ENCODE measurements at regions not wholly inside any gene's neighbourhood (a gene's known extent, or its start where the extent isn't known, plus 50 kb on each side); places are given as distances from the start of the nearest gene placed in this dataset.

DNA sequence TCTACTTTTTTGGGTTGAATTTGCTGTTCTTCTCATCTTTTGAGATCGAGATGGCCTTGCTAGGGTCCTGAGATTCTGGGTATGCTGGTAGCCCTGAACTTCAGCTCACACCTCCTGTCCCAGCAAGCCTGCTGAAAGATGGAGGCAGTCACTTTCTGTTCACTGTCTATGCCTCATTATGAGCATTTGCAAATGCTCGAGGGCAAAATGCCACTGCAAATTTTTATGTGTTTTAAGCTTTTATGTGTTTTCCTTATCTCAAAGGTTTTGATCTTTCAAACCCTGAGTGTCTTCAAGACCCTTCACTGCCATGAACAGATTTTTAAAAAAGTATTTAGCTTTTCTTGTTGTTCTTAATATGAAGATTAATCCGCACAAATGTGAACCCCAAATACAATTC, 766.7 kb upstream of the HS6ST1 start:
- 75% methylated on average over 3 of the region's 3 CpGs for WGBS (ENCODE audit: insufficient coverage, low coverage, low lambda C conversion rate, missing lambda C conversion rate)
- no peak for ATAC-seq

DNA sequence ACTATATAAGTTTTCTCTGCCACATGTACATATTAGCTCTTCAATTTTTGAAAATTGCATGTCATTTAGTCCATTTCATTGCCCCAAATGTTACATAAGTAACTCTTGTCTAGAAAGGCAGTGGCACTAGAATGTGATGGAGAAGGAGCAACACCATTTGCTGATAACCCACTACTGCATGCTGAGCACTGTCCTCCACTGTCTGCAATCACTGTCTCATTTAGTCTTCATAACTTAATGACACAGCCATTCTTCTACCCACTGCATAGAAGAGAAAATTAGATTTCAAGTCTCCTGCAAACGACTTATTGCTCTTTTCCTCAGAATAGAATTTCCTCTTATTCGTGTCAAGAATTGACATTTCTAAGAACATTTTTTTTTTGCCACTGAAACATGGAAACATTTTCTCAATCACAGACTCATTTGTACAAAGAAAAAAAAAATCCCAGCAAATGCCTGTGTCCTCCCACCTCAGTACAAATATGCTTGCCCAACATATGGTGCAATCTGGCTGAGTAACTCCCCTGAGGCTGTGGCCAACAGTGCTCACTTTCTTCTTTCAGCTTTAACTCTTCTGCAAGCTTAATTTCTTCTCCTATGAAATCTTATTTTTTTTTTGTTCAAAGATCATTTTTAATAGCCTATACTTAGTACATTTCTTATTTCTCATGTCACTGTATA, 768.6 kb upstream of the HS6ST1 start:
- no peaks in the 10 kb centered on the region for H3K9me3 ChIP-seq
- H3K36me3 ChIP-seq: no peaks in the 10 kb centered on the region
- DNase-seq (no peak), ATAC-seq (peak in 1 of 4 donors; percentile 77)
- intact Hi-C loops (cut with DNase I): no loop called here
- H3K4me1 ChIP-seq: no peaks in the 10 kb centered on the region
- WGBS (ENCODE audit: insufficient coverage, low coverage, low lambda C conversion rate, missing lambda C conversion rate): 56% methylated on average over 2 of the region's 2 CpGs
- no peaks in the 10 kb centered on the region for H3K27me3 ChIP-seq
- H3K4me3 ChIP-seq: no peak overlapping the region
- no peak overlapping the region for H3K27ac ChIP-seq
- TF ChIP-seq, protein P1, sequence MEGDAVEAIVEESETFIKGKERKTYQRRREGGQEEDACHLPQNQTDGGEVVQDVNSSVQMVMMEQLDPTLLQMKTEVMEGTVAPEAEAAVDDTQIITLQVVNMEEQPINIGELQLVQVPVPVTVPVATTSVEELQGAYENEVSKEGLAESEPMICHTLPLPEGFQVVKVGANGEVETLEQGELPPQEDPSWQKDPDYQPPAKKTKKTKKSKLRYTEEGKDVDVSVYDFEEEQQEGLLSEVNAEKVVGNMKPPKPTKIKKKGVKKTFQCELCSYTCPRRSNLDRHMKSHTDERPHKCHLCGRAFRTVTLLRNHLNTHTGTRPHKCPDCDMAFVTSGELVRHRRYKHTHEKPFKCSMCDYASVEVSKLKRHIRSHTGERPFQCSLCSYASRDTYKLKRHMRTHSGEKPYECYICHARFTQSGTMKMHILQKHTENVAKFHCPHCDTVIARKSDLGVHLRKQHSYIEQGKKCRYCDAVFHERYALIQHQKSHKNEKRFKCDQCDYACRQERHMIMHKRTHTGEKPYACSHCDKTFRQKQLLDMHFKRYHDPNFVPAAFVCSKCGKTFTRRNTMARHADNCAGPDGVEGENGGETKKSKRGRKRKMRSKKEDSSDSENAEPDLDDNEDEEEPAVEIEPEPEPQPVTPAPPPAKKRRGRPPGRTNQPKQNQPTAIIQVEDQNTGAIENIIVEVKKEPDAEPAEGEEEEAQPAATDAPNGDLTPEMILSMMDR (IDR thresholded peaks at IDR 0.05): no peak
- TF ChIP-seq POLR2A (IDR thresholded peaks at IDR 0.05): no peak

More for the DNA sequence above, 766.7 kb upstream of the HS6ST1 start:
- Histone ChIP-seq H3K4me1 (no peaks in the 10 kb centered on the region), H3K36me3 (no peaks in the 10 kb centered on the region), H3K4me3 (no peak overlapping the region), H3K27ac (no peak overlapping the region), H3K27me3 (no peaks in the 10 kb centered on the region), H3K9me3 (no peaks in the 10 kb centered on the region)
- no peak for TF ChIP-seq POLR2A (IDR thresholded peaks at IDR 0.05)
- TF ChIP-seq, protein P1 (IDR thresholded peaks at IDR 0.05): no peak
- no peak for DNase-seq
- intact Hi-C loops (cut with DNase I): no loop called here

DNA sequence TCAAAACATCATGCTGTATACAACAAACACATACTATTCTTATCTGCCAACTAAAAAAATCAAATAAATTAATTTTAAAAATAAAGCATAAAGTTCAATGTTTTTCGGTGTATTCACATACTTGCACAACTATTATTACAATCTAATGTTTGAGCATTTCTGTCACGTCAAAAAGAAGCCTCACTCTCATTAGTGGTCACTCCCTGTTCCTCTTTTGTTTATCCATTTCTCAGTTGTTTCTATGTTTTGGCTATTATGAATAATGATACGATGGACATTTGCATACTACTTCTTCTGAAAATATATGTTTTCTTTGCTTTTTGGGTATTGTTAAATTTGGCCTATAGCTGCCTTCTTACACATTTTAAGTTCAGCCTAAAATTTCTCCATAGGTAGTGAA, 773.0 kb upstream of the HS6ST1 start:
- no peaks in the 10 kb centered on the region for H3K36me3 ChIP-seq
- no peak overlapping the region for H3K27ac ChIP-seq
- no peaks in the 10 kb centered on the region for H3K27me3 ChIP-seq
- DNase-seq: no peak
- WGBS (ENCODE audit: insufficient coverage, low coverage, low lambda C conversion rate, missing lambda C conversion rate): 75% methylated on average over 3 of the region's 3 CpGs
- intact Hi-C loops (cut with DNase I): no loop called here
- H3K9me3 ChIP-seq: no peaks in the 10 kb centered on the region
- no peak for TF ChIP-seq POLR2A (IDR thresholded peaks at IDR 0.05)
- TF ChIP-seq, protein P1 (IDR thresholded peaks at IDR 0.05): no peak
- no peaks in the 10 kb centered on the region for H3K4me1 ChIP-seq
- no peak overlapping the region for H3K4me3 ChIP-seq
- no peak for ATAC-seq

DNA sequence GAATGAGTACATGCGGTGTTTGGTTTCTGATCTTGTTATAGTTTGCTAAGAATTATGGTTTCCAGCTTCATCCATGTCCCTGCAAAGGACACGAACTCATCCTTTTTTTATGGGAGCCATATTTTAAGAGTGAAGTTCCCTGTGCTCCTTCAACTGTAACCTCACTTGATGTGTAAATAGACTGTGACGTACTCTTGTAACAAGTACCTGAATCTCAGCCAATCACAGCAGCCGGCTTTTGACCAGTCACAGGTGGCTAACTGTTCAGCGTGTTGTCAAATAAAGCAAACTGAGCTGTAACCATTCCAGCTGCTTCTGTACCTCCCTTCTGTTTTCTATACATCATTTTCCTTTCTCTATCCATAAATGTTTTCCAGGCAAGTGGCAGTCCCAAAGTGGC, 774.3 kb upstream of the HS6ST1 start:
- 83% methylated on average over 5 of the region's 5 CpGs for WGBS (ENCODE audit: insufficient coverage, low coverage, low lambda C conversion rate, missing lambda C conversion rate)

More for the DNA sequence above, 774.3 kb upstream of the HS6ST1 start:
- Histone ChIP-seq H3K27me3 (no peaks in the 10 kb centered on the region), H3K4me1 (no peaks in the 10 kb centered on the region), H3K27ac (no peak overlapping the region), H3K9me3 (no peaks in the 10 kb centered on the region), H3K4me3 (no peak overlapping the region), H3K36me3 (no peaks in the 10 kb centered on the region)
- DNase-seq (no peak), ATAC-seq (no peak)
- TF ChIP-seq, protein P1 (IDR thresholded peaks at IDR 0.05): no peak
- no peak for TF ChIP-seq POLR2A (IDR thresholded peaks at IDR 0.05)
- intact Hi-C loops (cut with DNase I): no loop called here

All from right lobe of liver (tissue), 6 donors.